CD4-positive, alpha-beta T cell (primary cell): ENCODE measurements at regions not wholly inside any gene's neighbourhood (a gene's known extent, or its start where the extent isn't known, plus 50 kb on each side); places are given as distances from the start of the nearest gene placed in this dataset.

Experiments
- ATAC-seq: fragments of 200-7000 bp; cut with Tn5 transposase; one replicate; pipeline ENCODE4 v1.10.0; 2022; ENCODE audit warnings: mild to moderate bottlenecking; ENCODE audit not compliant: poor library complexity
- CTCF ChIA-PET: fragments of 350-600 bp; sonication (Branson Sonifier 250); formaldehyde crosslinking; loops from one replicate; lab custom pipeline; 2021; ENCODE audit warnings: antibody characterized with exemption, inconsistent platforms; lab: Charles Lee
- POLR2A ChIA-PET: fragments of 350-600 bp; sonication (Branson Sonifier 250); formaldehyde crosslinking; loops from one replicate; lab custom pipeline; 2021; ENCODE audit warnings: antibody characterized with exemption, inconsistent platforms; lab: Charles Lee
- DNase-seq, 14 experiments: peaks; one replicate each; pipeline ENCODE4 v3.0.0-alpha.2; 2013 to 2020; ENCODE audit warnings: mixed read lengths in 2 of 14
- H3K27ac ChIP-seq, 2 donors: one replicate each; pipeline versions ENCODE4 v1.5.1 to v1.7.0; 2013; ENCODE audit warnings: low read length in 2 of 2, low read depth in 1 of 2, mild to moderate bottlenecking in 1 of 2
- H3K27me3 ChIP-seq, 2 experiments: 1 replicate in 1 of 2; 2 replicates in 1 of 2; pipeline versions ENCODE4 v1.6.1 to v1.7.0; 2013; ENCODE audit warnings: low read length in 2 of 2, control low read depth in 1 of 2, mild to moderate bottlenecking in 1 of 2, moderate library complexity in 1 of 2; ENCODE audit not compliant: insufficient read depth in 2 of 2, control insufficient read depth in 1 of 2
- H3K36me3 ChIP-seq: one replicate; pipeline ENCODE4 v1.6.1; 2013; ENCODE audit warnings: low read length, control low read depth; ENCODE audit not compliant: insufficient read depth
- H3K4me1 ChIP-seq: one replicate; pipeline ENCODE4 v1.6.1; 2013; ENCODE audit warnings: low read length, control low read depth; ENCODE audit not compliant: insufficient read depth
- H3K4me3 ChIP-seq: one replicate; pipeline ENCODE4 v1.5.1; 2013; ENCODE audit warnings: mild to moderate bottlenecking, low read length, moderate library complexity
- H3K9me3 ChIP-seq, 2 experiments: 1 replicate in 1 of 2; 2 replicates in 1 of 2; pipeline versions ENCODE4 v1.6.1 to v1.7.0; 2013; ENCODE audit warnings: low read length in 2 of 2, mild to moderate bottlenecking in 2 of 2, control low read depth in 1 of 2, moderate library complexity in 1 of 2; ENCODE audit not compliant: control insufficient read depth in 1 of 2, insufficient read depth in 1 of 2
- H3K27ac Mint-ChIP-seq: one replicate; pipeline ENCODE4 v1.8.0; 2020; ENCODE audit warnings: mixed read lengths
- H3K27me3 Mint-ChIP-seq: one replicate; pipeline ENCODE4 v1.8.0; 2021; ENCODE audit warnings: mixed read lengths
- H3K36me3 Mint-ChIP-seq: one replicate; pipeline ENCODE4 v1.8.0; 2021; ENCODE audit warnings: low read depth, mixed read lengths
- H3K4me1 Mint-ChIP-seq: one replicate; pipeline ENCODE4 v1.8.0; 2021; ENCODE audit warnings: low read depth, mixed read lengths
- H3K4me3 Mint-ChIP-seq: one replicate; pipeline ENCODE4 v1.8.0; 2020; ENCODE audit warnings: mild to moderate bottlenecking, mixed read lengths
- H3K9me3 Mint-ChIP-seq: one replicate; pipeline ENCODE4 v1.8.0; 2020; ENCODE audit warnings: mixed read lengths
- CTCF ChIP-seq: fragments of 200-600 bp; IDR thresholded peaks from one replicate; pipeline ENCODE4 v1.8.0; 2022; ENCODE audit warnings: antibody characterized with exemption, mild to moderate bottlenecking
- intact Hi-C, 2 experiments: fragments of 100-400 bp; cut with DNase I in 1 of 2; cut with micrococcal nuclease in 1 of 2; formaldehyde crosslinking; loops; one replicate each; pipeline versions ENCODE4 v1.15.1 to v1.9.0; 2023 to 2025; cut with DNase I, micrococcal nuclease

GRCh38 chr5:161189452-161189851 is 337.4 kb upstream of the ATP10B start:
- Mint-ChIP-seq H3K4me1 (no peaks in the 10 kb centered on the region), H3K27me3 (no peaks in the 10 kb centered on the region), H3K27ac (no peak overlapping the region), H3K4me3 (no peak overlapping the region), H3K36me3 (no peaks in the 10 kb centered on the region), H3K9me3 (no peaks in the 10 kb centered on the region)
- H3K4me1 ChIP-seq, result no peaks in the 10 kb centered on the region
- H3K27me3 ChIP-seq, result no peaks in the 10 kb centered on the region
- no peaks in the 10 kb centered on the region for H3K9me3 ChIP-seq
- ChIA-PET CTCF (no interaction called here), POLR2A (no interaction called here)
- ATAC-seq (no peak), DNase-seq (no peak)
- no peak overlapping the region for H3K27ac ChIP-seq
- intact Hi-C loops, result no loop called here
- H3K36me3 ChIP-seq, result no peaks in the 10 kb centered on the region
- H3K4me3 ChIP-seq, result no peak overlapping the region
- TF ChIP-seq CTCF, result no peak

- H3K4me3 Mint-ChIP-seq, result no peak overlapping the region
- DNase-seq (no peak), ATAC-seq (no peak)
- intact Hi-C loops, result no loop called here
- H3K27me3 Mint-ChIP-seq, result no peaks in the 10 kb centered on the region
- Histone ChIP-seq H3K36me3 (no peaks in the 10 kb centered on the region), H3K4me3 (no peak overlapping the region), H3K9me3 (peaks cover 0 to 3% of the 10 kb centered on the region in 2 experiments), H3K27me3 (no peaks in the 10 kb centered on the region), H3K27ac (no peak overlapping the region), H3K4me1 (no peaks in the 10 kb centered on the region)
- H3K36me3 Mint-ChIP-seq, result no peaks in the 10 kb centered on the region
- no peak overlapping the region for H3K27ac Mint-ChIP-seq
- POLR2A ChIA-PET, result no interaction called here
- H3K9me3 Mint-ChIP-seq, result no peaks in the 10 kb centered on the region
- H3K4me1 Mint-ChIP-seq, result no peaks in the 10 kb centered on the region
- CTCF ChIA-PET, result no interaction called here
- TF ChIP-seq CTCF, result no peak
Measured at GRCh38 chr5:161183559-161183958, 331.5 kb upstream of the ATP10B start.

DNA sequence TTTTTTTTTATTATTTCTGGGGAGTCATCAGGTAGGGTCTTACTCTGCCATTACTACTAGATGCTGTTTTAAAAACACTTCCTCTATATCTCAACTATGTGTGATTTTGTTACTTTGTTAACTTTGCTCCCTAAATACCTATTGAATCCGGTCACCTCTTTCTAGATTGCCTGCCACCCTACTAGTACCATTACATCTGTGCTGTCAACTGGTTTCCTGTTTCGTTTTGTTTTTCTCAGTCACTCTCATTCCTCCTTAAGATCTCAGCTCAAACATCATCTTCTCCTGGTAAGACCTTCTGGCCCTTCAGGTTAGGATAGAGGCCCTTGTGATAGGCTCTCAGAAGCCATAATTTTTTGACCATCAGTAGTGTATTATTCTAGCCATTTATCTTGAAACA is 324.2 kb upstream of the ATP10B start:
- Mint-ChIP-seq H3K4me1 (no peaks in the 10 kb centered on the region), H3K36me3 (no peaks in the 10 kb centered on the region), H3K27me3 (no peaks in the 10 kb centered on the region), H3K9me3 (no peaks in the 10 kb centered on the region), H3K4me3 (no peak overlapping the region), H3K27ac (no peak overlapping the region)
- Histone ChIP-seq H3K4me1 (no peaks in the 10 kb centered on the region), H3K9me3 (peaks cover 0 to 3% of the 10 kb centered on the region in 2 experiments), H3K36me3 (no peaks in the 10 kb centered on the region), H3K4me3 (no peak overlapping the region), H3K27me3 (no peaks in the 10 kb centered on the region), H3K27ac (no peak overlapping the region)
- no peak for ATAC-seq
- ChIA-PET CTCF (no interaction called here), POLR2A (no interaction called here)
- intact Hi-C loops, result no loop called here
- no peak for DNase-seq
- TF ChIP-seq CTCF, result no peak
